H1 (cell line): ENCODE measurements at regions not wholly inside any gene's neighbourhood (a gene's known extent, or its start where the extent isn't known, plus 50 kb on each side); places are given as distances from the start of the nearest gene placed in this dataset.

ENCODE experiments used
- ASH2L ChIP-seq: fragments of 200-600, 300-600 bp; sonication (generic); IDR thresholded peaks from one replicate; pipeline ENCODE4 v1.7.1; 2017; ENCODE audit warnings: low read length
- CHD1 ChIP-seq: IDR thresholded peaks from 2 replicates; pipeline ENCODE4 v1.6.1; 2012; ENCODE audit warnings: low read depth, low read length, improper control_type of control experiment
- RFX5 ChIP-seq: IDR thresholded peaks from 2 replicates; pipeline ENCODE4 v1.6.1; 2011; ENCODE audit warnings: low read depth, low read length, improper control_type of control experiment, borderline replicate concordance
- RXRA ChIP-seq: IDR thresholded peaks from 2 replicates; pipeline ENCODE4 v1.6.1; 2011; ENCODE audit warnings: low read depth, mild to moderate bottlenecking, low read length, moderate library complexity; ENCODE audit not compliant: insufficient read depth
- SIN3A ChIP-seq, 2 experiments: IDR thresholded peaks in 1 of 2; conservative IDR thresholded peaks in 1 of 2; 2 replicates each; pipeline ENCODE4 v1.6.1; 2011 to 2012; ENCODE audit warnings: low read length in 2 of 2, improper control_type of control experiment in 1 of 2, low read depth in 1 of 2, mild to moderate bottlenecking in 1 of 2
- TAF7 ChIP-seq: optimal IDR thresholded peaks from 2 replicates; pipeline ENCODE3; 2011; ENCODE audit warnings: low read depth, mild to moderate bottlenecking, inconsistent platforms, low read length, moderate library complexity, borderline replicate concordance
- TBP ChIP-seq: IDR thresholded peaks from 2 replicates; pipeline ENCODE4 v1.6.1; 2011; ENCODE audit warnings: low read depth, low read length, improper control_type of control experiment
- YY1 ChIP-seq: IDR thresholded peaks from 2 replicates; pipeline ENCODE4 v1.6.1; 2011; ENCODE audit warnings: low read depth, mild to moderate bottlenecking, low read length
- TF ChIP-seq, protein P1 (sequence below): IDR thresholded peaks from 2 replicates; pipeline ENCODE4 v1.6.1; 2012; ENCODE audit warnings: low read length, inconsistent platforms

DNA sequence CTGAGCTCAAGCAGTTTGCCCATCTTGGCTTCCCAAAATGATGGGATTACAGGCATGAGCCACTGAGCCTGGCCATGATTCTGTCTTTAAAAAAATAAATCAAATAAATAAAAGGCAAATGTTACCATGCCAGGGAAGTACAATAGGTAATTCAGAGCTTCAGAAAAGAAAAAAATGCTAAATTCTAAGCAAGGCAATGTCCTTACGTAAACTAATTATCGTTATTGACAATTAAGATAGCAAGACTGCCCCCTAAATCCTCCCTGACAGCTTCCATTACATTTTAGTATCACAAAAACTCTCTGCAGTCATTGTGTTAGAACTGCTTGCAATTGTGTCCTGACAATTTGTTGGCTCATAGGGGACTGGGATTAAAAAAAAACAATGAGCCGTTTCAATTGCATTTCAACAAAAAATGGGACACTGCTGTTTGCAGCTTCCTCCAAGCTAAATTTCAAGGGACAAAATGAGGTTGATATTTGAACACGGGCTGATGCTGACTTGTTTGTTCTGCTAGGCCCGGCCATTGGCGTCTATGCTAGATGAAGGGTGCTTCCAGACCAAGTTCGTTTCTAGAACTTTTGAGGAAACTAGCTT lies 88.9 kb downstream of the MOGAT1 start (continued):
- TF ChIP-seq, protein P1, sequence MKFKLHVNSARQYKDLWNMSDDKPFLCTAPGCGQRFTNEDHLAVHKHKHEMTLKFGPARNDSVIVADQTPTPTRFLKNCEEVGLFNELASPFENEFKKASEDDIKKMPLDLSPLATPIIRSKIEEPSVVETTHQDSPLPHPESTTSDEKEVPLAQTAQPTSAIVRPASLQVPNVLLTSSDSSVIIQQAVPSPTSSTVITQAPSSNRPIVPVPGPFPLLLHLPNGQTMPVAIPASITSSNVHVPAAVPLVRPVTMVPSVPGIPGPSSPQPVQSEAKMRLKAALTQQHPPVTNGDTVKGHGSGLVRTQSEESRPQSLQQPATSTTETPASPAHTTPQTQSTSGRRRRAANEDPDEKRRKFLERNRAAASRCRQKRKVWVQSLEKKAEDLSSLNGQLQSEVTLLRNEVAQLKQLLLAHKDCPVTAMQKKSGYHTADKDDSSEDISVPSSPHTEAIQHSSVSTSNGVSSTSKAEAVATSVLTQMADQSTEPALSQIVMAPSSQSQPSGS = no peak
- TF ChIP-seq YY1 (no peak), TAF7 (no peak), TBP (no peak), CHD1 (no peak), SIN3A (conservative IDR thresholded peaks at IDR 0.05 in 1 of 2, IDR thresholded peaks at IDR 0.05 in 1 of 2; ENCODE audit: low read depth in 1 of 2, low read length in 2 of 2) (no peak), RFX5 (no peak), ASH2L (no peak), RXRA (no peak)
